Smooth muscle cell (in vitro differentiated cells): ENCODE measurements at regions not wholly inside any gene's neighbourhood (a gene's known extent, or its start where the extent isn't known, plus 50 kb on each side); places are given as distances from the start of the nearest gene placed in this dataset.

ENCODE experiments used
- DNase-seq: peaks from one replicate; lab custom pipeline; 2025; ENCODE audit not compliant: unreplicated experiment; lab: John Stamatoyannopoulos, UW
- H2AFZ ChIP-seq: fragments of 200-600 bp; sonication (generic); 2 replicates; pipeline ENCODE4 v1.6.0; 2016; ENCODE audit warnings: antibody characterized with exemption, low read depth, mild to moderate bottlenecking
- H3F3A ChIP-seq: fragments of 200-600 bp; sonication (generic); 2 replicates; pipeline ENCODE4 v1.6.0; 2017; ENCODE audit warnings: antibody characterized with exemption, low read depth
- H3K27ac ChIP-seq: fragments of 200-600 bp; sonication (generic); 2 replicates; pipeline ENCODE4 v1.5.1; 2016; ENCODE audit warnings: low read depth, mild to moderate bottlenecking
- H3K27me3 ChIP-seq: fragments of 200-600 bp; sonication (generic); 2 replicates; pipeline ENCODE4 v1.6.1; 2016; ENCODE audit warnings: low read depth, mild to moderate bottlenecking
- H3K36me3 ChIP-seq: fragments of 200-600 bp; sonication (generic); 2 replicates; pipeline ENCODE4 v1.5.1; 2016; ENCODE audit warnings: low read depth
- H3K4me1 ChIP-seq: fragments of 200-600 bp; sonication (generic); 2 replicates; pipeline ENCODE4 v1.5.1; 2016; ENCODE audit warnings: low read depth
- H3K4me2 ChIP-seq: fragments of 200-600 bp; sonication (generic); 2 replicates; pipeline ENCODE4 v1.6.0; 2016; ENCODE audit warnings: mild to moderate bottlenecking
- H3K4me3 ChIP-seq: fragments of 200-600 bp; sonication (generic); 2 replicates; pipeline ENCODE4 v1.5.1; 2016; ENCODE audit warnings: mild to moderate bottlenecking
- H3K79me2 ChIP-seq: fragments of 200-600 bp; sonication (generic); 2 replicates; pipeline ENCODE4 v1.6.0; 2016; ENCODE audit warnings: low read depth, mild to moderate bottlenecking
- H3K9ac ChIP-seq: fragments of 200-600 bp; sonication (generic); 2 replicates; pipeline ENCODE4 v1.6.0; 2016; ENCODE audit warnings: low read depth
- H3K9me3 ChIP-seq: fragments of 200-600 bp; sonication (generic); replicated peaks from 2 replicates; pipeline ENCODE4 v1.5.1; 2016; ENCODE audit warnings: low read depth
- H4K20me1 ChIP-seq: fragments of 200-600 bp; sonication (generic); 2 replicates; pipeline ENCODE4 v1.6.0; 2016; ENCODE audit warnings: low read depth
- CTCF ChIP-seq: fragments of 200-600 bp; sonication (generic); IDR thresholded peaks from 2 replicates; pipeline ENCODE4 v1.5.1; 2017; ENCODE audit warnings: borderline replicate concordance, mild to moderate bottlenecking, antibody characterized with exemption; ENCODE audit not compliant: insufficient read depth, poor library complexity, severe bottlenecking
- WGBS: methylation state at CpG from one replicate; pipeline ENCODE4 v1.1.7; 2016; ENCODE audit warnings: low lambda C conversion rate; 5-methylcytosine and 5-hydroxymethylcytosine counted together

GRCh38 chr2:12087671-12088380, 341.4 kb downstream of the LPIN1 start:
- H3K27ac ChIP-seq: no peak overlapping the region
- 87% methylated on average over 1 of the region's 1 CpG for WGBS
- DNase-seq: no peak
- no peak for TF ChIP-seq CTCF
- H3K4me2 ChIP-seq: no peak overlapping the region
- no peaks in the 10 kb centered on the region for H3K4me1 ChIP-seq
- H2AFZ ChIP-seq: no peak overlapping the region
- no peaks in the 10 kb centered on the region for H4K20me1 ChIP-seq
- H3K4me3 ChIP-seq: no peak overlapping the region
- H3K27me3 ChIP-seq: peaks cover 10% of the 10 kb centered on the region
- H3K9me3 ChIP-seq: no peaks in the 10 kb centered on the region
- no peaks in the 10 kb centered on the region for H3K79me2 ChIP-seq
- no peaks in the 10 kb centered on the region for H3F3A ChIP-seq
- no peaks in the 10 kb centered on the region for H3K36me3 ChIP-seq
- H3K9ac ChIP-seq: no peak overlapping the region

DNA sequence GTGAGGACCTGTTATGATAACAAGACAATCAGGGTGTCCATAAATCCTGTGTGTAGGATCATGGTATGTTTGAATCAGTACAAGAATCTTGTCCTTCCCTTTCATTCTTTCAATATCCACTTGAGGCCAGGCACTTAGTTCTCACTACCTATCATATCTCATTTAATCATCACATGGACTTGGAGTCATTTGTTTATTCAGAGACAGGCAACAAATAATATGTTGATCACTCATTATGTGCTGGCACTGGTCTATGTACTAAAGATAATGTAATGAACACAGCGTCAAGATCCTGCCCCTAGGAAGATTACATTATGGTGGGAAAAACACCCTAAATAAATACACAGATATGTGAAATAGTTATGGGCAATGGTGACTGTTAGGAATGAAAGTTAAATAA, 342.6 kb downstream of the LPIN1 start:
- Histone ChIP-seq H3K36me3 (no peaks in the 10 kb centered on the region), H3K79me2 (no peaks in the 10 kb centered on the region), H3K9ac (no peak overlapping the region), H4K20me1 (no peaks in the 10 kb centered on the region), H3K4me2 (no peak overlapping the region), H2AFZ (no peak overlapping the region), H3K4me3 (no peak overlapping the region), H3K27me3 (no peaks in the 10 kb centered on the region), H3F3A (no peaks in the 10 kb centered on the region), H3K9me3 (no peaks in the 10 kb centered on the region), H3K27ac (no peak overlapping the region), H3K4me1 (no peaks in the 10 kb centered on the region)
- no peak for DNase-seq
- no peak for TF ChIP-seq CTCF
- WGBS: 81% methylated on average over 1 of the region's 1 CpG

- Histone ChIP-seq H3K4me3 (no peak overlapping the region), H3K36me3 (no peaks in the 10 kb centered on the region), H3K27me3 (no peaks in the 10 kb centered on the region), H3K9me3 (no peaks in the 10 kb centered on the region), H2AFZ (peak overlapping the region; percentile 19), H3K4me1 (no peaks in the 10 kb centered on the region), H3K9ac (no peak overlapping the region), H3K27ac (no peak overlapping the region), H4K20me1 (no peaks in the 10 kb centered on the region), H3F3A (no peaks in the 10 kb centered on the region), H3K4me2 (no peak overlapping the region), H3K79me2 (no peaks in the 10 kb centered on the region)
- DNase-seq: no peak
- whole genome bisulfite sequencing: 41% methylated on average over 7 of the region's 7 CpGs
- TF ChIP-seq CTCF: no peak
These were observed 343.1 kb downstream of the LPIN1 start for GRCh38 chr2:12089496-12089895.

DNA sequence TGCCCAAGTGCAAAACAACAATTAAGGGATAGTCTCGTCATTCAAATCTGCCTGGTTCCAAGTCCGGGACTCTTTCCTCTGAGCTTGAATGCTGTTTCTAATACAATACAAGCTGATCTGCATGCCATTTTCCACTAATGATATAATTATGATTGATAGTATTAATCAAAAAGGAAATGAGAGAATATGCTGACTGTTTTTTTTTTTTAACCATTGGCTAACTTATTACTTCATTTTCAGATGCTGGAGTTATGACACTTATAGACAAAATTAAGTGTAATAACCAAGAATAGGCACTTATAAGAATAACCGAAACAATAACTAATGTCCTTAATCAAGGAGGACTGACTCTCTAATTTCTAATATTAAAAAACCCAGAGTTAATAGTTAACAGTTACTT, 343.6 kb downstream of the LPIN1 start:
- no peak overlapping the region for H2AFZ ChIP-seq
- no peaks in the 10 kb centered on the region for H3K4me1 ChIP-seq
- DNase-seq: no peak
- 82% methylated on average over 3 of the region's 3 CpGs for WGBS
- no peak overlapping the region for H3K9ac ChIP-seq
- H3K27ac ChIP-seq: no peak overlapping the region
- H3K4me3 ChIP-seq: no peak overlapping the region
- TF ChIP-seq CTCF: no peak
- no peaks in the 10 kb centered on the region for H3K36me3 ChIP-seq
- H3K9me3 ChIP-seq: no peaks in the 10 kb centered on the region
- H3K4me2 ChIP-seq: peak overlapping the region; percentile 12
- H4K20me1 ChIP-seq: no peaks in the 10 kb centered on the region
- H3K27me3 ChIP-seq: no peaks in the 10 kb centered on the region
- H3K79me2 ChIP-seq: no peaks in the 10 kb centered on the region
- no peaks in the 10 kb centered on the region for H3F3A ChIP-seq
